ENCODE measurements at regions not wholly inside any gene's neighbourhood (a gene's known extent, or its start where the extent isn't known, plus 50 kb on each side); places are given as distances from the start of the nearest gene placed in this dataset.

GRCh38 chr10:23613900-23614299 lies 175.0 kb downstream of the OTUD1 start:
- Histone ChIP-seq H3K36me3 (ENCODE audit: control insufficient read depth, insufficient read depth, low read length) (no peaks in the 10 kb centered on the region), H3K27me3 (ENCODE audit: control insufficient read depth, insufficient read depth, low read length) (no peaks in the 10 kb centered on the region), H3K4me3 (ENCODE audit: low read depth in 2 of 2, low read length in 2 of 2) (no peak overlapping the region), H3K27ac (ENCODE audit: low read length) (no peak overlapping the region), H3K9me3 (ENCODE audit: control insufficient read depth, insufficient read depth, low read depth, low read length) (no peaks in the 10 kb centered on the region), H3K4me1 (ENCODE audit: control insufficient read depth, insufficient read depth, low read length) (no peaks in the 10 kb centered on the region)
- ChIA-PET POLR2A (no interaction called here), CTCF (no interaction called here)
- TF ChIP-seq POLR2AphosphoS5 (IDR thresholded peaks at IDR 0.05; ENCODE audit: low read depth, low read length) (no peak), SIN3A (IDR thresholded peaks at IDR 0.05; ENCODE audit: borderline replicate concordance, insufficient read depth, low read depth, low read length) (no peak), TCF7L2 (IDR thresholded peaks at IDR 0.05; ENCODE audit: low read depth, low read length) (no peak)
- TF ChIP-seq, protein P1, sequence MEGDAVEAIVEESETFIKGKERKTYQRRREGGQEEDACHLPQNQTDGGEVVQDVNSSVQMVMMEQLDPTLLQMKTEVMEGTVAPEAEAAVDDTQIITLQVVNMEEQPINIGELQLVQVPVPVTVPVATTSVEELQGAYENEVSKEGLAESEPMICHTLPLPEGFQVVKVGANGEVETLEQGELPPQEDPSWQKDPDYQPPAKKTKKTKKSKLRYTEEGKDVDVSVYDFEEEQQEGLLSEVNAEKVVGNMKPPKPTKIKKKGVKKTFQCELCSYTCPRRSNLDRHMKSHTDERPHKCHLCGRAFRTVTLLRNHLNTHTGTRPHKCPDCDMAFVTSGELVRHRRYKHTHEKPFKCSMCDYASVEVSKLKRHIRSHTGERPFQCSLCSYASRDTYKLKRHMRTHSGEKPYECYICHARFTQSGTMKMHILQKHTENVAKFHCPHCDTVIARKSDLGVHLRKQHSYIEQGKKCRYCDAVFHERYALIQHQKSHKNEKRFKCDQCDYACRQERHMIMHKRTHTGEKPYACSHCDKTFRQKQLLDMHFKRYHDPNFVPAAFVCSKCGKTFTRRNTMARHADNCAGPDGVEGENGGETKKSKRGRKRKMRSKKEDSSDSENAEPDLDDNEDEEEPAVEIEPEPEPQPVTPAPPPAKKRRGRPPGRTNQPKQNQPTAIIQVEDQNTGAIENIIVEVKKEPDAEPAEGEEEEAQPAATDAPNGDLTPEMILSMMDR (IDR thresholded peaks at IDR 0.05), result no peak
- TF ChIP-seq, protein P2, sequence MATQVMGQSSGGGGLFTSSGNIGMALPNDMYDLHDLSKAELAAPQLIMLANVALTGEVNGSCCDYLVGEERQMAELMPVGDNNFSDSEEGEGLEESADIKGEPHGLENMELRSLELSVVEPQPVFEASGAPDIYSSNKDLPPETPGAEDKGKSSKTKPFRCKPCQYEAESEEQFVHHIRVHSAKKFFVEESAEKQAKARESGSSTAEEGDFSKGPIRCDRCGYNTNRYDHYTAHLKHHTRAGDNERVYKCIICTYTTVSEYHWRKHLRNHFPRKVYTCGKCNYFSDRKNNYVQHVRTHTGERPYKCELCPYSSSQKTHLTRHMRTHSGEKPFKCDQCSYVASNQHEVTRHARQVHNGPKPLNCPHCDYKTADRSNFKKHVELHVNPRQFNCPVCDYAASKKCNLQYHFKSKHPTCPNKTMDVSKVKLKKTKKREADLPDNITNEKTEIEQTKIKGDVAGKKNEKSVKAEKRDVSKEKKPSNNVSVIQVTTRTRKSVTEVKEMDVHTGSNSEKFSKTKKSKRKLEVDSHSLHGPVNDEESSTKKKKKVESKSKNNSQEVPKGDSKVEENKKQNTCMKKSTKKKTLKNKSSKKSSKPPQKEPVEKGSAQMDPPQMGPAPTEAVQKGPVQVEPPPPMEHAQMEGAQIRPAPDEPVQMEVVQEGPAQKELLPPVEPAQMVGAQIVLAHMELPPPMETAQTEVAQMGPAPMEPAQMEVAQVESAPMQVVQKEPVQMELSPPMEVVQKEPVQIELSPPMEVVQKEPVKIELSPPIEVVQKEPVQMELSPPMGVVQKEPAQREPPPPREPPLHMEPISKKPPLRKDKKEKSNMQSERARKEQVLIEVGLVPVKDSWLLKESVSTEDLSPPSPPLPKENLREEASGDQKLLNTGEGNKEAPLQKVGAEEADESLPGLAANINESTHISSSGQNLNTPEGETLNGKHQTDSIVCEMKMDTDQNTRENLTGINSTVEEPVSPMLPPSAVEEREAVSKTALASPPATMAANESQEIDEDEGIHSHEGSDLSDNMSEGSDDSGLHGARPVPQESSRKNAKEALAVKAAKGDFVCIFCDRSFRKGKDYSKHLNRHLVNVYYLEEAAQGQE (IDR thresholded peaks at IDR 0.05; ENCODE audit: insufficient read depth in 1 of 2, low read depth in 2 of 2, low read length in 1 of 2), result no peak
- DNase-seq (ENCODE audit: low read depth, low spot score) (no peak), ATAC-seq (no peak)
- in situ Hi-C loops (cut with HindIII; ENCODE audit: low pct_unique_long_range_greater_than_20kb, low sequenced_read_pairs), result no loop called here
- intact Hi-C loops (cut with micrococcal nuclease; ENCODE audit: unreplicated experiment), result loop anchor here (10.0 kb wide), 1 partner anchor 59 kb away; no protein-coding TSS in a partner anchor
- no TSS peak for BruUV-seq (replicated peaks)

DNA sequence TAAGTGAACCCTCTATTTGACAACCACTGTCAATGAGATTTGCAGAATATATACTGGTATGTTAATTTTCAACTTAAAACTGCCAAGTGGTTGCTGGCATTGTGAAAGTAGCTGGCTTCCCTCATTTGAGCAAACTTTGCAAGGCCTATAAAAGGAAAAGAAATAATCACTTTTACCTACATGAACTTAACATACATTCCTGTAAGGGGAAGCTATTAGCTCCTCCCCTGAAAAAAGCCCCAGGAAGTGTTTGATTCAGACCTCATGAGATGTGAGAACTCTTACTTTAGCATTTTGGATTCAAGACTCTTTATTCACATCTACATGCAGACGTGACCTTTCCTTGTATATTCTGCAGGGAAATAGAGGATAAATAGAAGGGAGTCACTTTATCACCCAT lies 175.6 kb downstream of the OTUD1 start:
- Histone ChIP-seq H3K9me3 (ENCODE audit: control insufficient read depth, insufficient read depth, low read depth, low read length) (no peaks in the 10 kb centered on the region), H3K4me1 (ENCODE audit: control insufficient read depth, insufficient read depth, low read length) (no peaks in the 10 kb centered on the region), H3K4me3 (ENCODE audit: low read depth in 2 of 2, low read length in 2 of 2) (no peak overlapping the region), H3K27me3 (ENCODE audit: control insufficient read depth, insufficient read depth, low read length) (no peaks in the 10 kb centered on the region), H3K27ac (ENCODE audit: low read length) (no peak overlapping the region), H3K36me3 (ENCODE audit: control insufficient read depth, insufficient read depth, low read length) (no peaks in the 10 kb centered on the region)
- no peak for DNase-seq (ENCODE audit: low read depth, low spot score)
- ChIA-PET CTCF (no interaction called here), POLR2A (no interaction called here)
- no peak for ATAC-seq
- in situ Hi-C loops (cut with HindIII; ENCODE audit: low pct_unique_long_range_greater_than_20kb, low sequenced_read_pairs) (no loop called here), intact Hi-C loops (cut with micrococcal nuclease; ENCODE audit: unreplicated experiment) (loop anchor here (10.0 kb wide), 1 partner anchor 60 kb away; no protein-coding TSS in a partner anchor)
- TF ChIP-seq, protein P1 (IDR thresholded peaks at IDR 0.05), result no peak
- TF ChIP-seq POLR2AphosphoS5 (IDR thresholded peaks at IDR 0.05; ENCODE audit: low read depth, low read length), result no peak
- no peak for TF ChIP-seq SIN3A (IDR thresholded peaks at IDR 0.05; ENCODE audit: borderline replicate concordance, insufficient read depth, low read depth, low read length)
- TF ChIP-seq TCF7L2 (IDR thresholded peaks at IDR 0.05; ENCODE audit: low read depth, low read length), result no peak
- TF ChIP-seq, protein P2 (IDR thresholded peaks at IDR 0.05; ENCODE audit: insufficient read depth in 1 of 2, low read depth in 2 of 2, low read length in 1 of 2), result no peak
- BruUV-seq (replicated peaks), result no TSS peak
